ENCODE measurements at regions not wholly inside any gene's neighbourhood (a gene's known extent, or its start where the extent isn't known, plus 50 kb on each side); places are given as distances from the start of the nearest gene placed in this dataset.

DNA sequence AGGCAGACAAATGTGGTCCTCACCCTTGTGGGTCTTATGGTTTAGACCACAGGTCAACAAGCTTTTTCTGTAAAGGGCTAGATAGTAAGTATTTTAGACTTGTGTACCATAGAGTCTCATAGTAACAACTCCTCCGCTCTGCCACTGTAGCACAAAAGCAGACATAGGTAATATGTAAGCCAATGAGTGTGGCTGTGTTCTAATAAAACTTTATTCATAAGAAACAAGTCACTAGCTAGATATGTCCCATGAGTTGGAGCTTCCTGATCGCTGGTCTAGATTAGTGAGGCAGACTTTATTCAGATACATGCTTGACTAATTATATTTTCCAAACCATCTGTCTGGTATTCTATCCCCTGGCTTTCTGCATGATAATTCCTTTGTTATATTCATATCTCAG, 196.4 kb upstream of the TSHZ2 start:
- POLR2A ChIA-PET (ENCODE audit: unreplicated experiment), result no interaction called here
- H3K14ac ChIP-seq (replicated peaks; ENCODE audit: low read depth, low read length), result no peak overlapping the region
- H3K27me3 ChIP-seq (ENCODE audit: control insufficient read depth, insufficient read depth, low read length), result no peaks in the 10 kb centered on the region
- no peak overlapping the region for H3K9ac ChIP-seq (ENCODE audit: low read depth, low read length)
- no peaks in the 10 kb centered on the region for H3K36me3 ChIP-seq (ENCODE audit: control insufficient read depth, insufficient read depth, low read length)
- no peaks in the 10 kb centered on the region for H3K4me1 ChIP-seq (ENCODE audit: control insufficient read depth, insufficient read depth, low read length)
- no peaks in the 10 kb centered on the region for H3K9me1 ChIP-seq (ENCODE audit: insufficient read depth, low read length)
- no peak overlapping the region for H2AK5ac ChIP-seq (ENCODE audit: low read depth, low read length)
- dilution Hi-C loops (cut with HindIII; ENCODE audit: low sequenced_read_pairs, unreplicated experiment) (no loop called here), intact Hi-C loops (cut with micrococcal nuclease) (no loop called here), in situ Hi-C loops (cut with MboI; ENCODE audit: low sequenced_read_pairs) (no loop called here)
- no peak for DNase-seq
- no peak overlapping the region for H2AK9ac ChIP-seq (replicated peaks; ENCODE audit: low read depth, low read length, poor library complexity)
- no peak for TF ChIP-seq RFX5 (IDR thresholded peaks at IDR 0.05; ENCODE audit: low read depth, low read length)
- TF ChIP-seq, protein P1, sequence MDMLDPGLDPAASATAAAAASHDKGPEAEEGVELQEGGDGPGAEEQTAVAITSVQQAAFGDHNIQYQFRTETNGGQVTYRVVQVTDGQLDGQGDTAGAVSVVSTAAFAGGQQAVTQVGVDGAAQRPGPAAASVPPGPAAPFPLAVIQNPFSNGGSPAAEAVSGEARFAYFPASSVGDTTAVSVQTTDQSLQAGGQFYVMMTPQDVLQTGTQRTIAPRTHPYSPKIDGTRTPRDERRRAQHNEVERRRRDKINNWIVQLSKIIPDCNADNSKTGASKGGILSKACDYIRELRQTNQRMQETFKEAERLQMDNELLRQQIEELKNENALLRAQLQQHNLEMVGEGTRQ (IDR thresholded peaks at IDR 0.05; ENCODE audit: low read depth, low read length), result no peak
- no peak for TF ChIP-seq FOS (IDR thresholded peaks at IDR 0.05; ENCODE audit: low read depth, low read length)
- no peak for TF ChIP-seq CHD1 (IDR thresholded peaks at IDR 0.05; ENCODE audit: low read depth, low read length)
- TF ChIP-seq CEBPB (IDR thresholded peaks at IDR 0.05; ENCODE audit: low read depth, low read length), result no peak
- no peak for TF ChIP-seq MAZ (IDR thresholded peaks at IDR 0.05; ENCODE audit: borderline replicate concordance, low read depth, low read length)
- no peak for TF ChIP-seq MAFK (IDR thresholded peaks at IDR 0.05; ENCODE audit: low read depth, low read length)
- H4K91ac ChIP-seq (ENCODE audit: insufficient read depth, low read depth, low read length), result no peak overlapping the region
- no peak overlapping the region for H3K23ac ChIP-seq (ENCODE audit: low read depth, low read length)
- no peak overlapping the region for H2BK5ac ChIP-seq (ENCODE audit: low read depth, low read length, poor library complexity, severe bottlenecking)
- no peak overlapping the region for H2BK120ac ChIP-seq (ENCODE audit: low read depth, low read length)
- H4K8ac ChIP-seq (ENCODE audit: low read depth in 2 of 2, low read length in 2 of 2), result no peak overlapping the region
- ATAC-seq (ENCODE audit: low read depth), result no peak
- BruUV-seq (replicated peaks), result no TSS peak
- H3K4me2 ChIP-seq (ENCODE audit: low read depth, low read length), result no peak overlapping the region
- no peak overlapping the region for H2AFZ ChIP-seq (replicated peaks; ENCODE audit: low read length, poor library complexity)
- H3K4me3 ChIP-seq (ENCODE audit: insufficient read depth, low read depth, low read length), result no peak overlapping the region
- CTCF ChIA-PET, result no interaction called here
- no peak overlapping the region for H3K56ac ChIP-seq (ENCODE audit: extremely low read depth, insufficient read depth, low read length)
- WGBS, 2 experiments (ENCODE audit: extremely low coverage in 2 of 2, insufficient read length in 1 of 2), result no CpG with 5 or more reads among the region's 2 CpGs
- H3K18ac ChIP-seq (ENCODE audit: low read depth, low read length), result no peak overlapping the region
- H4K20me1 ChIP-seq (ENCODE audit: insufficient read depth, low read length), result no peaks in the 10 kb centered on the region
- no peak overlapping the region for H3K27ac ChIP-seq (ENCODE audit: insufficient read depth, low read length)
- H2BK15ac ChIP-seq (ENCODE audit: low read depth, low read length), result no peak overlapping the region
- H3K9me3 ChIP-seq (ENCODE audit: control insufficient read depth, insufficient read depth, low read length), result no peaks in the 10 kb centered on the region
- no peak overlapping the region for H3K4ac ChIP-seq (ENCODE audit: low read depth, low read length)
- no peak overlapping the region for H4K5ac ChIP-seq (ENCODE audit: low read depth, low read length)
- H2BK20ac ChIP-seq (ENCODE audit: low read depth, low read length), result no peak overlapping the region
- H3K79me1 ChIP-seq (ENCODE audit: low read depth in 1 of 2, low read length in 2 of 2), result no peaks in the 10 kb centered on the region

Measured in IMR-90 (cell line).